SK-N-SH (cell line): ENCODE measurements at regions not wholly inside any gene's neighbourhood (a gene's known extent, or its start where the extent isn't known, plus 50 kb on each side); places are given as distances from the start of the nearest gene placed in this dataset.

Experiments
- CTCF ChIP-seq: fragments of 200-600 bp; sonication (generic); IDR thresholded peaks from 2 replicates; pipeline ENCODE4 v1.6.1; 2017; ENCODE audit warnings: antibody characterized with exemption, mild to moderate bottlenecking, moderate library complexity
- ELF1 ChIP-seq: IDR thresholded peaks from 2 replicates; pipeline ENCODE4 v1.4.0; 2012
- EP300 ChIP-seq, 2 experiments: IDR thresholded peaks; 2 replicates each; pipeline versions ENCODE4 v1.4.0 to v1.6.1; 2012; ENCODE audit warnings: borderline replicate concordance in 1 of 2, low read depth in 1 of 2, low read length in 1 of 2
- EZH2phosphoT487 ChIP-seq: fragments of 200-600 bp; sonication (generic); IDR thresholded peaks from 2 replicates; pipeline ENCODE4 v1.6.1; 2017; ENCODE audit warnings: low read depth, mixed run types, mild to moderate bottlenecking, antibody characterized with exemption, moderate library complexity, borderline replicate concordance
- FOSL2 ChIP-seq: IDR thresholded peaks from 2 replicates; pipeline ENCODE4 v1.4.0; 2012; ENCODE audit warnings: low read depth, mild to moderate bottlenecking, moderate library complexity, borderline replicate concordance
- FOXM1 ChIP-seq: IDR thresholded peaks from 2 replicates; pipeline ENCODE4 v1.4.0; 2012; ENCODE audit warnings: low read depth, mild to moderate bottlenecking
- MAX ChIP-seq: IDR thresholded peaks from 2 replicates; pipeline ENCODE4 v1.4.0; 2012; ENCODE audit warnings: low read depth
- MXI1 ChIP-seq: IDR thresholded peaks from 2 replicates; pipeline ENCODE4 v1.6.1; 2012; ENCODE audit warnings: mild to moderate bottlenecking, low read depth, low read length, improper control_type of control experiment
- RAD21 ChIP-seq: IDR thresholded peaks from 2 replicates; pipeline ENCODE4 v1.6.1; 2012; ENCODE audit warnings: mild to moderate bottlenecking, low read length
- REST ChIP-seq: IDR thresholded peaks from 2 replicates; pipeline ENCODE4 v1.6.1; 2012; ENCODE audit warnings: mild to moderate bottlenecking, low read depth, low read length, moderate library complexity
- SIN3A ChIP-seq: IDR thresholded peaks from 2 replicates; pipeline ENCODE4 v1.6.1; 2012; ENCODE audit warnings: low read depth, mild to moderate bottlenecking, low read length, moderate library complexity, borderline replicate concordance
- YY1 ChIP-seq: IDR thresholded peaks from 2 replicates; pipeline ENCODE4 v1.4.0; 2012; ENCODE audit warnings: low read depth, mild to moderate bottlenecking
- ZBTB33 ChIP-seq: IDR thresholded peaks from 2 replicates; pipeline ENCODE4 v1.4.0; 2012; ENCODE audit warnings: low read depth, borderline replicate concordance

GRCh38 chr3:197613199-197613598 is 57.4 kb upstream of the BDH1 start:
- no peak for TF ChIP-seq ELF1
- TF ChIP-seq CTCF, result no peak
- TF ChIP-seq MXI1, result no peak
- no peak for TF ChIP-seq EZH2phosphoT487
- TF ChIP-seq FOXM1, result no peak
- no peak for TF ChIP-seq SIN3A
- TF ChIP-seq MAX, result no peak
- TF ChIP-seq ZBTB33, result no peak
- no peak for TF ChIP-seq EP300 (IDR thresholded peaks at IDR 0.05; ENCODE audit: borderline replicate concordance in 1 of 2, low read depth in 1 of 2, low read length in 1 of 2)
- no peak for TF ChIP-seq YY1
- TF ChIP-seq REST, result no peak
- no peak for TF ChIP-seq FOSL2
- TF ChIP-seq RAD21, result no peak
